Fibroblast of gingiva (primary cell): ENCODE measurements at regions not wholly inside any gene's neighbourhood (a gene's known extent, or its start where the extent isn't known, plus 50 kb on each side); places are given as distances from the start of the nearest gene placed in this dataset.

Experiments used
- DNase-seq: peaks from one replicate; pipeline ENCODE4 v3.0.0-alpha.2; 2011; ENCODE audit warnings: low read depth

DNA sequence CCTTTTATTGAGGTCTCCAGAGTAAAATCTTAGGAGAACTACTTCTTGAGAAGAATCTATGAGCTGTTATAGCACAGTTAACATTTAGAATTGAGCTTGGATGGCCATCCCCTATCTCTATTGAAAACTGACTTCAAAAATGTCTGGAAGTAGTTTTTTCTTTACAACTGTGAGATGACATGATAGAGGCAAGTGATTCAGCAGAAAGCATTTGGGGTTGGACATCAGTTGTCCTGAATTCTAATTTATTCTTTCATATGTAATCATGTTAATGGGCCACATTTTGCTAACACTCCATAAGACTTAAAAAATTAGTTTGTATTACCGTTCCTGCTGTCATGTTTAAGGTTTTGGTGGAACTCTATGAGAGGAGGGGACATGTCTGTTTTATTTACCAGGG is 237.0 kb upstream of the SLC14A2 start:
- DNase-seq, result no peak

DNA sequence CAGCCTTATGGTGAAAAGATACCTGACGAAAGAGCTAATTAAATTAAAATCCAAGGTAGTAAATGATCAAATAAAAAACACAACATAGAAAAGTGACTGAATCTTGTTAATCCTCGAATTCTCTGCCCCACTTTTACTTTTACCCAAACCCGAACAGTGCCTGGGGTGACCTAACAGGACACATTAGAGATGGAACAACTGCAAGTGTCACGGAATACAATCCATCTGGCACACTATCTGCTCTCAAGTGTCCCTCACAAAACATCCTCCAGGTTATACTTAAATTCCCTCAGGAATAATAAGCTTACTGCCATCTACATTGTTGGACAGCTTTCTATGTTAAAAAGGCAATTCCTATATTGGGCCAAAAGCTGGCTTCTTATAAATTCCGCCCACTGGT is 236.3 kb upstream of the SLC14A2 start:
- no peak for DNase-seq

DNA sequence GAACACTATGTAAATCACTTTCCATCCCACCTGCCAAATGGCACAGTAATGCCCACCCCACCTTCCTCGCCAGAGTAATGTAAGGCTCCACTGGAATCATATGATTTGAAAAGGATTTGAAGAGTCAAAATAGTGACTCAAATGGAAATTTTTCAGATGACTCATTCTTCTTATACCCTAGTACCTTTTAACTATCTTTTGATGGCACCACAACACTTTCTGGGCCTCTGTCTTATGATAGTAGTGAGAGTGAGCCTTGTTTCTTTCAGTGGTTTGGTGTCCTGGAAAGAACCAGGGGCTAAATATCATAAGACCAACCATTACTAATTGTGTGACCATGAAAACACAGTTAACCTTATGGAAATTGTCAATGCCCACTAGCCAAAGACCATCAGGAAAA is 235.4 kb upstream of the SLC14A2 start:
- DNase-seq, result no peak

DNA sequence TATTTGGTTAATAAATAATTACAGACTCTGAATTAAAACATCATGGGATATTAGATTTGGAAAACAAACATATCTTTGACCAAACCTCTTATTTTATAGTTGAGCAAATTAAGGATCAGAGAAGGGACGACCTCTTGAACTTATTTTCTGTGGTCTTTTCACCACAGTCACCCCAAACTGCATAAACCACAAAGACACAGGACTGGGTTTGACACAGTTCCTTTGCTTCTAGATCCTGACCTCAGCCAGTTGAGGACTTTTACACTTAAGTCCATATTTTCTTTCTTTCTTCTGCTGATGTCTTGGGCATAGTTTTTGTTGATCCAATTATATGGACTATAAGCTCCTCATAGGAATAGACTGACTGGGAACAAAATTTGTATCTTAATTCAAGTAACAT is 234.0 kb upstream of the SLC14A2 start:
- DNase-seq, result no peak

DNA sequence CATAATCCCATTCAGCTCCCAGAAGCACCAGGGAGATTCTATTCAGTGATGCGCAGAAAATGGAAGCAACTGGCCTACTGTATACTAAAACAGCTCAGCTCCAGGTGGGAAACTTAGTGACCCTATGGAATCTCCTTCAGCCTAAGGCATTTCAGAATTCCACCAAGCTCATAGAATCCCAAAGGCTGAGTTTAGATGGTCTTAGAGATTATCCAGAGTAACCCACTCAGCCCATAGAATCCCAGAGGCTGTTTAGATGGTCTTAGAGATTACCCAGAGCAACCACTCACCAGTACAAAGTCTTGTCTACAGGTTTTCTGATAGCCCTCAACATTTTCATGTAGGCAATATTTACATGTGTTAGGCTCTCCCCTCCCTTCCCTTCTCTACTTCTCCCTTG is 232.0 kb upstream of the SLC14A2 start:
- DNase-seq, result no peak

DNA sequence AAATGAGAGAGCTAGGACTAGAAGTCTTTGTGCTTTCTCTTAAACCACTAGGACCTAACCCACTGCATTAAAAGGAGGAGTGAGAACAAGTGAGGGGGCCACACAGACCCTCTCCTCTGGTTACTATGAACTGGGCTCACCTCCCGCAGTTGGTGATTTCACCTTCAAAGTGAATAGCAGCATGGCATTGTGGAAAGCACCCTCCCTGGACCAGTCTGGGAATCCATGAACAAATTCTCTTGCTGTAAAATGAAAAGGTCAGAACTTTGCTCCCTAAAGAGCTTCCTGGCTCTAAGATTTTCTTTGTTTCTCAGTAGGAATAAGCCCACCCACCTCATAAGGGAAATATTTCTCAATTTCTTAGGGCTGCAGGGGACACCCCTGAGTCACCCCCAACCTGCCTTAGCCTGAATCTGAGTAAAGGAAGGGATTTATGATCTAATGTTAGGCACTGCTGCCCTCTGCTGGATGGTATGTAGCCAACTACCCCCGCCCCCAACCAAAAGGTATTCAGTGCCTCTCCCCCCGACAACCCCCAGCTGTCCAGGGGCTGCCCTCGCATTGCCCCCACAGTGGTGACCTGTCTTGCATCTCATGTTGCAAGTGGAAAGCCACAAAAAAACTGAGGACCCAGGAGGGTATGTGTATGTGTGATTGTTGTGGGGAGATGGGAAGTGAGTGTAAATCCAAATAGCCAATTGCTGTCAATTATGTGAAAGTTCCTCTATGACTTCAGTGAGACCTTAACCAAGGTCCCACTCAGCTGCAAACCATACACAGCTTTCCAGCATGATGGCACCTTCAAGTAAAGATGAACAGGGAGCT is 230.9 kb upstream of the SLC14A2 start:
- peak; percentile 4 for DNase-seq

DNA sequence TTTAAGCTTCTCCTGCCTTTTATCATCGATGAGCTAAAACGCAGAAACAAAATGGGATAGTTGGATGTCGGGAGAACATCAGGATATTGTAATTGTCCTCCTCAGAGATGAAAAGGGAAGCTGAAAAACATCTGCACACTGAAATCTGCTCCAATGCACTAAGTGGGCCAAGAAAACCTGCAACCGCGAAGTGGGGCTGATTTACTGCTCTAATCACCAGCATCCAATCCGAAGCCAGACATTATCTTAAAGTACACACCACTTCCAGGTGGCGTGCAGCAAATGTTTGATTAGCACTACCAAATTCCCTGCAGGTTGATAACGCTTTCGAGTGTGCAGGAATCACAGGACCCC is 230.3 kb upstream of the SLC14A2 start:
- DNase-seq, result no peak

DNA sequence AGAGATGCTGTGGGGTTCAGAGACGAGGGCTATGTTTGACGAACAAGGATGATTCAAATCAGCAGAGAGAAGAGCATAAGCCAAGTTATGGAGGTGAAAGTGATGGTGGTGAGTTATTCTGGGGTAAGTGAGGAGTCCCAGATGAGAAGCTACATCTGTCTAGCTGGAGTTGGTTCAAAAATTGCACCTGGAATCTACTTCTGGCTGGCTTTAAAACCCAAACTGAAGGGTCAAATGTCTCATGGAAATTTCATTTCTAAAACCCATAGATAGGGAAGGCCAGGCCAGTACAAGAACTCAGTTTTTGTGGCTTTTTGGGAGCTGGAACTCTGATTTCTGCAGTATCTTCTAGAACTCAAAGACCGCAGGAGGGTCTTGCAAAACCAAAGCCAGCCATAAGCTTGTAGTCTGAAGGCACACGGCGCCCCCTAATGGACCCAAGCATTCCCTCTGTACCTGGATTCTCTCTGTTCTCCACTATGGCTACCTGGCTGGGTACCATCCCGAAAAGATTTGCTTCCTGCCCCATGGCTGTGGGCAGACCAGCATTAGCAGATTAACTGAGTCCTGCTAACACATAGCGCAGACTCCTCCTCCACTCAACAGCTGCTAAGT is 229.1 kb upstream of the SLC14A2 start:
- DNase-seq, result peak; percentile 27

DNA sequence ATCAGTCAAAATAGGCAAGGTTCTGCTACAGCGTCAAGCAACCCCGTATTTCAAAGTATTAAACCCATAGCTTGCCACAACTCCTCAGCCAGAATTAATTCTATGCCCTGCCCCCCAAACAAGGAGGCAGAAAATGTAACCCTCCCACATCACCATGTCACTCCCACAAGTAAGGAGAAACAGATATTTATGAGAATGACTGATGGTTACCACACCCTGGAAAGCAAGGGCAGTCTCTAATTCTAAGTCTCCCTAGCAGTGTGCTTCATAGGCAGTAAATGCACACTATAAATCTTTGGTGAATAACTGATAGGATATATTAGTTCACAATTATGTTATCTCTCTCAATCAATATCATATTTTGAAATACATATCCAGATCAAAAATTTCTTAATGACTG is 228.0 kb upstream of the SLC14A2 start:
- no peak for DNase-seq

DNA sequence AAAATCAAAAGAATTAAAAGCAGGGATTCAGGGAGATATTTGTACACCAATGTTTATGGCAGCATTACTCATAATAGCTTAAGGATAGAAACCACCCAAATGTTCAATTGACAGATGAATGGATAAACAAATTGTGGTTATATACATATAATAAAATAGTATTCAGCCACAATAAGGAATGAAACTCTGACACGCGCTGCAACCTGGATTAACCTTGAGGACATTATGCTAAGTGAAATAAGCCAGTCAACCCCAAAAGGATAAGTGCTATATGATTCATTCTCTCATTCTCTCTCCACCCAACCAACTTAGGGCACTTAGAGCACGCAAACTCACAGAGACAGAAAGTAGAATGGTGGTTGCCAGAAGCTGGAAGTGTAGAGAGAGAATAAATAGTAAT is 216.8 kb upstream of the SLC14A2 start:
- no peak for DNase-seq

DNA sequence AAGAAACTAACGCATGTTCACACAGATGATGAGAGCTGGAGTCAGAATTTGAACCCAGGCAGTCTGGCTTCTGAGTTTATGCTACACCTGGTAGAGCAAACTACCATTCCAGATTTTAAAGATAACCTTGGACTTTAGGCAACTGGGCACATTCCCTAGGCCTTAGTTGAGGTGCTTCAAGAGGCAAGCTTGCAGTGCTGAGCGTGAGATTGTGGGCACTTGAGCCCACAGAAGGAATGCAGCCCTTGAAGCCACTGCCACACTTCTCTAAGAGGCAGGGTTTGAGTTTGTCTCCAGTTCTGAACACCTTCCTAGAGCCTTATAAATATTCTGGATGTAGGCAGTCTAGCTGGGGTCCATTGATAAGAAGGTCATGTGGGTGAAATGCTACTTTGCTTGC is 216.1 kb upstream of the SLC14A2 start:
- DNase-seq, result no peak

DNA sequence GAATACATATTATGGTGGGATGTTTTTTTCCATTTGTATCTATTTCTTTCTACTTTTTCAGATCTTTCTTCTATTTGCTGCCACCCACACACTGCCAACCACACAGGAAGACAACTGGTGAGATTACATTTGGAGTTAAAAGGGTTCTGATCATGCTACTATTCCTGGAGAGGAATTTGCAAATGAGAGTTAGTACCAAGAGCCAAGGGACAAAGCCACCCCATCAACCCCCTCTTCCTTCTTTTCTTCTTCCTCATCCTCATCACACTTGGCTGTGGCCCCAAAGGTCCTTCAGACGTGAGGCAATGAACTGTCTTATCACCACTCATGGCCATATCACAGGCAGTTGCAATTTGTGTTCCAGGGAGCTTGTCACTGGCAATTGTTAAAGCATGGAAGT is 215.6 kb upstream of the SLC14A2 start:
- DNase-seq, result no peak

DNA sequence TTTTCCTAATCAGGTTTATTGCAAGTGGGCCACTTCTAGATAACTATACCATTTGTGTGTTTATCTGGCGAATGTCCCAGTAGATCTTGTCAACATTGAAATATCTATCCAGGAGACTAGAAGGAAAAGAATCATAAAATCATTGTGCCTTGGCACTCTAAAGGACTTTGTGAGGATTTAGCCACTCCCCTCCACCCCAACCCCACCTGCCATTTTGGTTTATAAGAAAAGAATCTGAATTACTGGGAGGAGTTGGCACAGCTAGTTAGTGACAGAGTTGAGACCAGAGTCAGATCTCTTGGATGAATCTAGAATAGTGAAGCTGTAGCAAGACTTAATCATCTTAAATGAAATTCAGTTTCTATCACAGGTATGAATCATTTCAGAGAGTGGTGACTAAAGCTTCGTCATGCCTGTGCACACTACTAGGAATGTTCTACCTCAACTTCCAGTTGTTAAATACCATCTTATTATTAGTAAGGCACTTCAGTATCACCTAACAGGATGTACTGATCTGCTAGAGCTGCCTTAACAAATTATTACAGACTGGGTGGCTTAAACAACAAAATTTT is 212.7 kb upstream of the SLC14A2 start:
- DNase-seq, result no peak

DNA sequence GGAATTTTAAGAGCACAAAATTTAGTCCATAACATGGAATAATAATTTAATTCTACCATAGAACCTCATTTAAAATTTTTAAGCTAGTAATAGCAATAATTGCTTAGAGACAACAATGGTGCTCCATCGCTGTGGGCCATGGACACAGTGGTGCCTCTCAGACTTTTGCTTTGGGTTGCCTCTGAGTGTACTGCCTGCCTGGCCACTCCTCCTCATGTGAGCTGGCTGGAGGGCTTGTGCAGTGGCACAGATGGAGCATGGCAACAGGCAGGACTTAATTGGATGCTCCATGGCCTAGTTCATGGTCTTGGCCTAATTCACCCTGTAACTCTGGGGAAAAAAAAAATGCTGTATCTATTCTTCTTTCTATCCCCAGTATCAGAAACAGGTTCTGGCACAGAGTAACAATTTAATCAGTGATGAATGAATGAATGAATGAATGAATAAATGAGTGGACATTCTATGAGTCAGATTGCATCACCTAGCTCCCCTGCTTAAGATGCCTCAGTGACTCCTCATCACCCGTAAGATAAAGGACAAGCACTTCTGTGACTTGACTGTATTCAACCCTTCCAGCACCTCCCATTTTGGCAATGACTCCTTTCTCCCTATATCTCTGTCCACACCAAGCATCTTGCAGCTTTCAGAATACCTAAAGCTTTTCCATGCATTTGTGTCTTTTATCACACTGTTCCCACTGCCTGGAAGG is 211.8 kb upstream of the SLC14A2 start:
- no peak for DNase-seq

DNA sequence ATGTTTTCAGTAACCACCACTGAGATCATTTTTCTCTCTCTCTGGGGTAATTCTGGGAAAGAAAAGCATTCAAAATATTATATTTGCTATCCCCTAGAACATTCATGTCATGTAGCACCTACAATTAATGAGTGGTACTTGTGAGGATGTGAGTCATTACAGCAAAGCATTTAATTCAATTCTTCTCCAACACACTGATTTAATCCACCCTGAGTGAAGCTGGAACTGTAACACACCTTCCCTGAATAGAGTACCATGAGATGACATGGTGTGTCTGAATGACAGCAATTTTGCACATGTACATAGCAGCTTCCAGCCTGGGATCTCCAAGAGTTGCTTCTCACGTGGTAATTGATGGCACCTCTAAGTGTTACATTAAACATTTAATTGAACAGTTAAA is 207.1 kb upstream of the SLC14A2 start:
- DNase-seq, result no peak

DNA sequence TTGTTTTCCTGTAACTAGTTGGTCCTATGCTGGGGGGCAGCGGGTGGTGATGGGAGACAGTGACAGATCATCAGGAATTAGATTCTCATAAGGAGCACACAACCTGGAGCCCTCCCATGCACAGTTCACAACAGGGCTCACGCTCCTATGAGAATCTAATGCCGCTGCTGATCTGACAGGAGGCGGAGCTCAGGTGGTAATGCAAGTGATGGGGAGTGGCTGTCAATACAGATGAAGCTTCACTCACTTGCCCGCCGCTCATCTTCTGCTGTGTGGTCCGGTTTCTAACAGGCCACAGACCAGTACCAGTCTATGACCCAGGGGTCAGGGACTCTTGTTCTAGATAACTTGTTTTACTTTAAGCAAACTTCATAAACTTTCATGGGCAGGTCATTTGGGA is 205.3 kb upstream of the SLC14A2 start:
- DNase-seq, result no peak

DNA sequence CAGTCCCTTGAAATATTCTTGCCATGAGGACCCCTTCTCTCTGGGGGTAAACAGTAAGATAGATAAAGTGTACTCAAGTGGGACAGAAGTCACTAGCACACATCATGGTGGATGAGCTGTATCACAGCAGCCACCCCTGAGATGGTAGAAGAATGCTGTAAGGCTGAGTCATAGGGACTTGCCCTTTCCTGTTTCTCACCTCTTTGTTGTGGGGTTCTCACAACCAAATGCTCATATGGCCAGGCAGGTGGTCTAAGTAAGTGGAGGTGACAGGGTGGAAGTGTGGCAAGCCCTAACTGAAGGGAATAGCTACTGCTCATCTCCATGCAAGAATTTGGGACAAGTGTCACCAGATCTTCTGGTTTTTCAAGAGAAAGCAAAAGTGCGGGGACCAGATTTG is 202.7 kb upstream of the SLC14A2 start:
- DNase-seq, result no peak

DNA sequence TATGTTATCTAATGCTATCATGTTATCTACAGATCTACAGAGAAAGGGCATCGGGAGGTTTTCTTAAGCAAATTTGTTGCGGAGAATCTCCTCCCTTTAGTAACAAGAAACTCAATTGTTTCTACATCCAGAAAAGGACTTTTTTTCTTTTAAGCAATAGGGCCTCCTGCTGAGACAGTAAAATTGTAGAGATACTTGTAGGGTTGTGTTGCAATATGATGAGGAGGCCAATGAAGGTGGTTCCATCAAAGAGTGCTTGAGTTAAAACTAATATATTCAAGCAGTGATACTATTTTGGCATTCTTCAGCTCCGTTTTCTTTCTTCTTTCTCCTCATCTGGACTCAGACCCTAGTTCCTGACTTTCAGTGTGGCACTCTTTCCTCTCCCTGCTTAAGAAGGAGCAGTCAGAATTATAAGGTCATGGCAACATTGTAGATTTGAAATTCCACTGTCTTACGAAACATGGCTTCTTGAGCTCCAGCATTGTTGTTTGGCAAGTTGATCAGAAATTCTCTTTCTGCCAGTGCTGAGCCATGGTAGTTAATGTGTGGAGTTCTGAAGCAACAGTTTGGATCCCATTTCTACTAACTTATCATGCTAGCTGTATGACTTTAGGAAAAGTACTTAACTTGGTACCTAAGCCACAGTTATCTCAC is 202.0 kb upstream of the SLC14A2 start:
- DNase-seq, result peak; percentile 86

DNA sequence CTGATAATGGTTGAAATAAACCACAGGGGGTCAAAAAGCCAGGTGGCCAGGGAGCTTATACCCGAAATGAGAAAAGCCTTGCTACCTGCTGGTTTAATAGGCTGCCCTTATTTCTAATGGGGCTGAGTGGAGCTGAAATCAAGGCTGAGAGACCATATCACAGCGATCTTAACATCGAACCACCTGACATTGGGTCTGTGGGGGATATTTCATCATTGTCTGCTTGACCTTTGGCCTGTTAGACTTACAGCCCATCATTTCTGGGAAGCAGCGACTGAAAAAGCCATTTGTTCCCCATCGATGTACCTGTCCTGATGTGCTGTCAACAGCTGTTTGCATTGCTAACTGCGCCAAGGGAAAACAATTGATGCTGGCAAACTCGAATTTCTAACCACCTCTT is 199.7 kb upstream of the SLC14A2 start:
- DNase-seq, result no peak

DNA sequence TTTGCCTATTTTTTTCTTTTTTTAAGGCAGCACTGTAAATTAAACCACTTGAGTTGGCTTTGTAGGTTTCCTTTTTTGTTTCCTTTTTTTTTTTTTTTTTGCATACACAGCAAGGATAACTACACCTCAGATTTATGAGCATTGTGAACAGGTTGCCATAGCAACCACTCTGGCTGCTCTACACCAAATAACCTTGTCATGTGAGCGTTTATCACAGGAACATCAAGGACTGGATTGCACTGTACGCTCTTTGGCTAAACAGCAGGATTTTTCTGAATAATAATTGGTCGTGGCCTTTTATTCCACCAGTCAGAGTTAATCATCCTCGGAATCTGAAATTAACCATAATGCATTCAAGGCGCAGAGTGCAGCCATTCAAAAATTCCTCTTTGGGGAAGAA is 199.1 kb upstream of the SLC14A2 start:
- no peak for DNase-seq

DNA sequence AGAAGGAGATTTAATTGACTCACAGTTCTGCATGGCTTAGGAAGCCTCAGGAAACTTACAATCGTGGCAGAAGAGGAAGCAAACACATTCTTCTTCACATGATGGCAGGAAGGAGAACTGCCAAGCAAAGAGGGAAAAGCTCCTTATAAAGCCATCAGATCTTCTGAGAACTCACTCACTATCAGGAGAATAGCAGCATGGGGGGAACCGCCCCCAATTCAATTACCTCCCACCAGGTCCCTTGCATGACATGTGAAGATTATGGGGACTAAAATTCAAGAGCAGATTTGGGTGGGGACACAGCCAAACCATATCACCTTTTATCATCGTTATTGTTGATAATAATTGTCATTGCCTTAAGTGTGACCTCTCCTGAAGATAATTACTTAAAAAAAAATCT is 197.9 kb upstream of the SLC14A2 start:
- no peak for DNase-seq

DNA sequence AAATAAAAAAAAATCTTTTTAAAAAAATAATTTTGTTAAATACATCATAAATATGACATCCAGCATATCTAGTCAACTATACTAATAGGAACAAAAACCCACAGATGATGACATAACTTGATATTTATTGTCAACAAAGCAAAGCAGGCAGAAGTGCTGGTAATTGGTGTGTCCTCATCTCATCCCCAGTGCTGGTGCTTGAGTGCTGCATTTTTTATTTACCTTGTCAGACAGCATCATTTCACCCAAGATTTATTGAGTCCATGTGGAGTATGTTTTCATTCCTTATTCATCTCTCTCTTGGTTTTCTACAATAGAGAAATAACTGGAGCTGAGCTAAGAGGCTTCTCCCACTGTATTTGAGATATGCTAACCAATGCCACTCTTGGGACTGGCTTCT is 191.6 kb upstream of the SLC14A2 start:
- no peak for DNase-seq

DNA sequence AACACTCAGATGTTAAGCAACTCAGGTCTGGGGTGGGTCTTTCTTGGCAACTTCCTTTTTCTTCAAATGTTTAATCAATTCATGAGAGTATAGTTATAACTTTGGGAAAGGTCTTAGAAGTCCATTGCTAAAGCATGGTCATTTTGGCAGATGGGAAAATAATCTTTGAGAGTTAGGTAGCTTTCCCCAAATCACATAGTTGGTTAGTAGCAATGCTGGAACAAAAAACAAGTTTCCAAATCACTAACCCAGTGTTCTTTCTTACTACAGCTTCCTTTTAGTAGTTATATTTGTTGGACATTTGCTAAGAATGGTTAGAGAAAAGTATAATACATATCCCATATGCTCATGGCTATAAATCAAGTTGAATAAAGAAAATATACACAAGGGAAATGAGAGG is 185.2 kb upstream of the SLC14A2 start:
- no peak for DNase-seq
